ENCODE measurements at regions not wholly inside any gene's neighbourhood (a gene's known extent, or its start where the extent isn't known, plus 50 kb on each side); places are given as distances from the start of the nearest gene placed in this dataset.
A peak's percentile ranks its signal among the peaks of the same experiment; 100 is the strongest.

DNA sequence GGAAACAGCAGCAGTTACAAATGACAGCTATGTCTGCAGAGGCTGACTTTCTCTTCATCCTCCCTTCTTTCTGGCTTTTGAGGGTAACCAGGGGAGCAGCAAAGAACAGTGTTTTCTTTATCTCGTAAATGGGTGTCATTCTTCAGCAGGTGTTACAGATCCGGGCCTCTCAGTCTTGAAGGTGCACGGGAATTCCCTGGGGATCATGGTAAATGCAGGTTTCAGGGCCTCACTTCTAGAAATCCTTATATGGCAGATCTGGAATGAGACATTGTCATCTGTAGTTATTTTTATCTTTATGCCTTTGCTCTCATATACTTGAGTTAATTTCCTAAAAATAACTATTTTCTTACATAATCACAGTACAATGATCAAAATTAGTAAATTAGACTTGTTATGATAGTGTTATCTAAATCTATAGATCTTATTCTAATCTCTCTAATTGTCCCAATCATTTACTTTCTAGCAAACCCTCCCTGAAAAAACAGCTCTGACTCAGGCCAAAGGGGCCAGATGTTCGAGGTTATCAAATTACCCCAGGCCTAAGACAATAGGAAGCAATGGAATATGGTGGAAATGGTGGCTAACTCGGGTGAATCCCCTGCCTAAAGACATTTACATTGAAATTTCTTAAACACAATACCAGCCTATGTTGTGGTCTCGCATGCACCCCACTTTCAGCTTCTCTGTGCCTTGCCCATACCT is 145.0 kb downstream of the CAND1 start:
- H3T11ph ChIP-seq (ENCODE audit: low read length) = no peak overlapping the region
- no peaks in the 10 kb centered on the region for H3K23me2 ChIP-seq (ENCODE audit: insufficient read length, low read depth, low read length, poor library complexity, severe bottlenecking)
- no peaks in the 10 kb centered on the region for H3K79me1 ChIP-seq (ENCODE audit: insufficient read depth, low read depth, low read length, poor library complexity, severe bottlenecking)
- no peak overlapping the region for H2BK15ac ChIP-seq (ENCODE audit: low read depth, low read length)
- 0 out of 5 replicates have a peak overlapping the region, but pooled peaks of 1 of the 2 experiments have one; percentile 10 for H3K4me3 Mint-ChIP-seq
- no peak overlapping the region for H2AK5ac ChIP-seq (ENCODE audit: insufficient read length, low read length)
- H3K27ac ChIP-seq (ENCODE audit: insufficient read length, low read depth, low read length) = no peak overlapping the region
- H3K23ac ChIP-seq (ENCODE audit: insufficient read length, low read depth, low read length) = no peak overlapping the region
- no peaks in the 10 kb centered on the region for H3K79me2 ChIP-seq (ENCODE audit: insufficient read depth, low read length)
- peaks cover 4% of the 10 kb centered on the region; the same call in 1 of the 2 replicates for H3K4me1 ChIP-seq (ENCODE audit: insufficient read depth, low read length)
- DNase-seq = no peak
- no peak overlapping the region for H3K4me2 ChIP-seq (ENCODE audit: insufficient read depth, insufficient read length, low read length)
- no peaks in the 10 kb centered on the region for H3K27me3 Mint-ChIP-seq (ENCODE audit: low read depth)
- H4K20me1 ChIP-seq (ENCODE audit: control insufficient read depth, insufficient read depth, insufficient read length) = no peaks in the 10 kb centered on the region
- TF ChIP-seq, protein P1, sequence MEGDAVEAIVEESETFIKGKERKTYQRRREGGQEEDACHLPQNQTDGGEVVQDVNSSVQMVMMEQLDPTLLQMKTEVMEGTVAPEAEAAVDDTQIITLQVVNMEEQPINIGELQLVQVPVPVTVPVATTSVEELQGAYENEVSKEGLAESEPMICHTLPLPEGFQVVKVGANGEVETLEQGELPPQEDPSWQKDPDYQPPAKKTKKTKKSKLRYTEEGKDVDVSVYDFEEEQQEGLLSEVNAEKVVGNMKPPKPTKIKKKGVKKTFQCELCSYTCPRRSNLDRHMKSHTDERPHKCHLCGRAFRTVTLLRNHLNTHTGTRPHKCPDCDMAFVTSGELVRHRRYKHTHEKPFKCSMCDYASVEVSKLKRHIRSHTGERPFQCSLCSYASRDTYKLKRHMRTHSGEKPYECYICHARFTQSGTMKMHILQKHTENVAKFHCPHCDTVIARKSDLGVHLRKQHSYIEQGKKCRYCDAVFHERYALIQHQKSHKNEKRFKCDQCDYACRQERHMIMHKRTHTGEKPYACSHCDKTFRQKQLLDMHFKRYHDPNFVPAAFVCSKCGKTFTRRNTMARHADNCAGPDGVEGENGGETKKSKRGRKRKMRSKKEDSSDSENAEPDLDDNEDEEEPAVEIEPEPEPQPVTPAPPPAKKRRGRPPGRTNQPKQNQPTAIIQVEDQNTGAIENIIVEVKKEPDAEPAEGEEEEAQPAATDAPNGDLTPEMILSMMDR (conservative IDR thresholded peaks at IDR 0.05) = no peak
- H3K9me3 ChIP-seq (ENCODE audit: control insufficient read depth, low read depth, low read length) = no peaks in the 10 kb centered on the region
- no peak overlapping the region for H2AFZ ChIP-seq (ENCODE audit: low read length)
- peaks cover 21 to 24% of the 10 kb centered on the region in 2 experiments for H3K4me1 Mint-ChIP-seq
- no peak overlapping the region for H2BK12ac ChIP-seq (ENCODE audit: insufficient read length, low read depth, low read length)
- no peak overlapping the region for H4K8ac ChIP-seq (replicated peaks; ENCODE audit: insufficient read length, low read depth, low read length)
- no peak overlapping the region for H3K4ac ChIP-seq (ENCODE audit: low read depth, low read length)
- no peak overlapping the region for H2BK5ac ChIP-seq (ENCODE audit: insufficient read length, low read length)
- no peak overlapping the region for H4K91ac ChIP-seq (ENCODE audit: insufficient read length, low read depth, low read length)
- H3K9ac ChIP-seq (ENCODE audit: extremely low read depth, insufficient read length, low read length) = no peak overlapping the region
- no peak overlapping the region for H4K5ac ChIP-seq (ENCODE audit: insufficient read length, low read depth, low read length)
- no peak overlapping the region for H3K14ac ChIP-seq (ENCODE audit: insufficient read depth, low read length)
- H2BK20ac ChIP-seq (ENCODE audit: low read depth, low read length, poor library complexity, severe bottlenecking) = no peak overlapping the region
- H3K36me3 Mint-ChIP-seq (ENCODE audit: insufficient read depth in 1 of 3, low read depth in 3 of 3) = peaks cover 0 to 4% (median 0%) of the 10 kb centered on the region in 3 experiments; a peak in 1 of 7 replicates
- H3K27ac Mint-ChIP-seq = peak overlapping the region; percentile 35 to 81 (median 76); a peak in 4 of 7 replicates
- WGBS (ENCODE audit: extremely low coverage, insufficient read length, low lambda C conversion rate) = no CpG with 5 or more reads among the region's 6 CpGs
- H3K9me3 Mint-ChIP-seq = peaks cover 5 to 6% of the 10 kb centered on the region in 2 experiments; a peak in 4 of 5 replicates
- no peak overlapping the region for H2BK120ac ChIP-seq (ENCODE audit: low read depth, low read length, poor library complexity, severe bottlenecking)
- H3K18ac ChIP-seq (ENCODE audit: insufficient read length, low read depth, low read length) = no peak overlapping the region
- no peaks in the 10 kb centered on the region for H3K27me3 ChIP-seq (ENCODE audit: insufficient read depth, low read length)
- no peak overlapping the region for H3K56ac ChIP-seq (ENCODE audit: insufficient read length, low read depth, low read length)
